Astrocyte (in vitro differentiated cells and primary cell): ENCODE measurements at regions not wholly inside any gene's neighbourhood (a gene's known extent, or its start where the extent isn't known, plus 50 kb on each side); places are given as distances from the start of the nearest gene placed in this dataset.

Source experiments
- DNase-seq: peaks from one replicate; pipeline ENCODE4 v3.0.0-alpha.2; 2010; ENCODE audit warnings: low read depth
- FAIRE-seq: peaks from 2 replicates; lab custom pipeline; 2011; peaks lifted over from hg19 to GRCh38; lab: Jason Lieb, UNC
- H2AFZ ChIP-seq: 2 replicates; pipeline ENCODE4 v1.6.0; 2012; ENCODE audit warnings: low read depth, low read length, inconsistent platforms
- H3K27ac ChIP-seq: 2 replicates; pipeline ENCODE4 v1.5.1; 2011; ENCODE audit warnings: low read depth, low read length, inconsistent platforms
- H3K27me3 ChIP-seq: 2 replicates; pipeline ENCODE4 v1.6.0; 2011; ENCODE audit warnings: low read length, inconsistent platforms; ENCODE audit not compliant: insufficient read depth
- H3K36me3 ChIP-seq: 2 replicates; pipeline ENCODE4 v1.5.1; 2011; ENCODE audit warnings: low read length, inconsistent platforms; ENCODE audit not compliant: insufficient read depth
- H3K4me1 ChIP-seq: 2 replicates; pipeline ENCODE4 v1.5.1; 2011; ENCODE audit warnings: low read length, inconsistent platforms; ENCODE audit not compliant: insufficient read depth
- H3K4me2 ChIP-seq: 2 replicates; pipeline ENCODE4 v1.6.0; 2012; ENCODE audit warnings: low read length, inconsistent platforms
- H3K4me3 ChIP-seq: 2 replicates; pipeline ENCODE4 v1.5.1; 2011; ENCODE audit warnings: low read depth, mild to moderate bottlenecking, low read length, inconsistent platforms; ENCODE audit not compliant: insufficient read depth
- H3K79me2 ChIP-seq: 2 replicates; pipeline ENCODE4 v1.6.0; 2012; ENCODE audit warnings: mild to moderate bottlenecking, low read length, inconsistent platforms; ENCODE audit not compliant: insufficient read depth
- H3K9ac ChIP-seq: 2 replicates; pipeline ENCODE4 v1.6.0; 2012; ENCODE audit warnings: mild to moderate bottlenecking, low read length, inconsistent platforms
- H3K9me3 ChIP-seq: 2 replicates; pipeline ENCODE4 v1.5.1; 2012; ENCODE audit warnings: low read depth, mild to moderate bottlenecking, low read length, inconsistent platforms; ENCODE audit not compliant: insufficient read depth
- H4K20me1 ChIP-seq: 2 replicates; pipeline ENCODE4 v1.6.0; 2012; ENCODE audit warnings: low read length, inconsistent platforms; ENCODE audit not compliant: insufficient read depth
- H3K27ac Mint-ChIP-seq: one replicate; pipeline ENCODE4 v1.8.0; 2021; ENCODE audit warnings: mild to moderate bottlenecking, mixed read lengths; ENCODE audit not compliant: unreplicated experiment
- H3K27me3 Mint-ChIP-seq: one replicate; pipeline ENCODE4 v1.8.0; 2021; ENCODE audit warnings: low read depth, mixed read lengths; ENCODE audit not compliant: unreplicated experiment
- H3K36me3 Mint-ChIP-seq: one replicate; pipeline ENCODE4 v1.8.0; 2021; ENCODE audit warnings: low read depth, mixed read lengths; ENCODE audit not compliant: unreplicated experiment
- H3K4me1 Mint-ChIP-seq: one replicate; pipeline ENCODE4 v1.8.0; 2021; ENCODE audit warnings: low read depth, mixed read lengths; ENCODE audit not compliant: unreplicated experiment
- H3K4me3 Mint-ChIP-seq: one replicate; pipeline ENCODE4 v1.8.0; 2021; ENCODE audit warnings: mild to moderate bottlenecking, moderate library complexity, mixed read lengths; ENCODE audit not compliant: unreplicated experiment
- H3K9me3 Mint-ChIP-seq: one replicate; pipeline ENCODE4 v1.8.0; 2021; ENCODE audit warnings: mild to moderate bottlenecking, mixed read lengths; ENCODE audit not compliant: unreplicated experiment
- EZH2 ChIP-seq: IDR thresholded peaks from 2 replicates; pipeline ENCODE4 v1.6.1; 2012; ENCODE audit warnings: mild to moderate bottlenecking, low read length, inconsistent platforms; ENCODE audit not compliant: insufficient read depth
- TF ChIP-seq, protein P1 (sequence below): IDR thresholded peaks from 2 replicates; pipeline ENCODE4 v1.5.1; 2011; ENCODE audit warnings: low read depth, mild to moderate bottlenecking, inconsistent platforms, low read length, moderate library complexity; ENCODE audit not compliant: insufficient read depth

GRCh38 chr3:193815246-193816027, 222.4 kb downstream of the OPA1 start:
- Mint-ChIP-seq H3K27me3 (peaks cover 87% of the 10 kb centered on the region), H3K27ac (no peak overlapping the region), H3K4me3 (no peak overlapping the region), H3K9me3 (peaks cover 6% of the 10 kb centered on the region), H3K4me1 (peaks cover 3% of the 10 kb centered on the region), H3K36me3 (peaks cover 2% of the 10 kb centered on the region)
- no peak overlapping the region for H3K4me3 ChIP-seq
- TF ChIP-seq EZH2: no peak
- TF ChIP-seq, protein P1, sequence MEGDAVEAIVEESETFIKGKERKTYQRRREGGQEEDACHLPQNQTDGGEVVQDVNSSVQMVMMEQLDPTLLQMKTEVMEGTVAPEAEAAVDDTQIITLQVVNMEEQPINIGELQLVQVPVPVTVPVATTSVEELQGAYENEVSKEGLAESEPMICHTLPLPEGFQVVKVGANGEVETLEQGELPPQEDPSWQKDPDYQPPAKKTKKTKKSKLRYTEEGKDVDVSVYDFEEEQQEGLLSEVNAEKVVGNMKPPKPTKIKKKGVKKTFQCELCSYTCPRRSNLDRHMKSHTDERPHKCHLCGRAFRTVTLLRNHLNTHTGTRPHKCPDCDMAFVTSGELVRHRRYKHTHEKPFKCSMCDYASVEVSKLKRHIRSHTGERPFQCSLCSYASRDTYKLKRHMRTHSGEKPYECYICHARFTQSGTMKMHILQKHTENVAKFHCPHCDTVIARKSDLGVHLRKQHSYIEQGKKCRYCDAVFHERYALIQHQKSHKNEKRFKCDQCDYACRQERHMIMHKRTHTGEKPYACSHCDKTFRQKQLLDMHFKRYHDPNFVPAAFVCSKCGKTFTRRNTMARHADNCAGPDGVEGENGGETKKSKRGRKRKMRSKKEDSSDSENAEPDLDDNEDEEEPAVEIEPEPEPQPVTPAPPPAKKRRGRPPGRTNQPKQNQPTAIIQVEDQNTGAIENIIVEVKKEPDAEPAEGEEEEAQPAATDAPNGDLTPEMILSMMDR: no peak
- no peak for DNase-seq
- H3K9me3 ChIP-seq: no peaks in the 10 kb centered on the region
- no peak overlapping the region for H2AFZ ChIP-seq
- H3K79me2 ChIP-seq: no peaks in the 10 kb centered on the region
- no peak overlapping the region for H3K27ac ChIP-seq
- no peak for FAIRE-seq
- H3K9ac ChIP-seq: no peak overlapping the region
- H3K4me1 ChIP-seq: no peaks in the 10 kb centered on the region
- no peak overlapping the region for H3K4me2 ChIP-seq
- H3K36me3 ChIP-seq: no peaks in the 10 kb centered on the region
- H4K20me1 ChIP-seq: no peaks in the 10 kb centered on the region
- peaks cover 60% of the 10 kb centered on the region for H3K27me3 ChIP-seq

DNA sequence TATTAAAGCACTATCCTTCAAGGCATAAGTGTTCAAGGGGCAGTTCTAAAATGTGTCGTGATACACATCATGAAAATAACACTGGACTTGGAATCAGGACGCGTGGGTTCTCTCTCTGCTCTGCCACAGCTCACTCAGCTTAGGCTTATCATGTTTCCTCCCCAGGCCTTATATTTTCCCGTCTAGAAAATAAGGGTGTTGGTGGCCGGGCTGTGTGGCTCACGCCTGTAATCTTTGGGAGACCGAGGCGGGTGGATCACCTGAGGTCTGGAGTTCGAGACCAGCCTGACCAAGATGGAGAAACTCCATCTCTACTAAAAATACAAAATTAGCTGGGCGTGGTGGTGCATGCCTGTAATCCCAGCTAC, 223.0 kb downstream of the OPA1 start:
- peaks cover 85% of the 10 kb centered on the region for H3K27me3 Mint-ChIP-seq
- DNase-seq (no peak), FAIRE-seq (no peak)
- H3K9ac ChIP-seq: no peak overlapping the region
- H3K9me3 ChIP-seq: no peaks in the 10 kb centered on the region
- no peaks in the 10 kb centered on the region for H3K79me2 ChIP-seq
- no peak overlapping the region for H3K27ac ChIP-seq
- H3K4me1 Mint-ChIP-seq: peaks cover 6% of the 10 kb centered on the region
- peaks cover 58% of the 10 kb centered on the region for H3K27me3 ChIP-seq
- no peaks in the 10 kb centered on the region for H4K20me1 ChIP-seq
- H3K4me3 ChIP-seq: no peak overlapping the region
- no peak overlapping the region for H3K4me3 Mint-ChIP-seq
- H3K4me1 ChIP-seq: no peaks in the 10 kb centered on the region
- no peak overlapping the region for H3K27ac Mint-ChIP-seq
- peaks cover 6% of the 10 kb centered on the region for H3K9me3 Mint-ChIP-seq
- TF ChIP-seq EZH2: no peak
- TF ChIP-seq, protein P1: no peak
- H3K4me2 ChIP-seq: no peak overlapping the region
- no peak overlapping the region for H2AFZ ChIP-seq
- H3K36me3 Mint-ChIP-seq: no peaks in the 10 kb centered on the region
- no peaks in the 10 kb centered on the region for H3K36me3 ChIP-seq

DNA sequence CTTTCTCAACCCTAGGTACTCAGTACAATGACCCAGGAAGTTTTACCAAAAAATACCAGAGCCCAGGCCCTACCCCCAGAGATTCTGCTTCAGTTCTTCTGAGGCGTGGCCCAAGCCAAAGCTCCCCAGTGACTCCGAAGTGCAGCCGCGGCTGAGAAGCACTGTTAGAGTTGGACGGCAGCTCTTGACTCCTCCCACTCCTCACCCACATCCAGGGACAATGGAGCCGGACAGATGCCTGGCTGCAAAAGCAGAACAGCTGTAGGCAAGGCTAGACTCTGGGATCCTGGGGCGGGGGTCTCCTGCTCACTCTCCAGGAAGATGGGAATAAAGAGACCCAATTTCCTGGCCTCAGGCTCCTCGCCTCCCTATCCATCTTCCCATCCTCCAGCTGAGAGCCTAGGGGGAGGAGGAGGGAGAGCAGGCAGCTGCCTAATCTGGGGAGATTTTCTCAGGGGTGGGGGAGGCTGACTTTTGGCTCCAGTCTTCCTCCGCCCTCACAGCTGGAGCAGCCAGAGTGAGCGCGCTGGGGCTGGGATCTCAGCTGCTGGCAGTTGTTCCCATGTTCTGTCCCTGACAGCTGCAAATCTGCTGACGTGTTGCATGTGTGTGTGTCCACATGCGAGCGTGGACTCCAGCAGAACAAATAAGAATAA, 223.8 kb downstream of the OPA1 start:
- no peak overlapping the region for H2AFZ ChIP-seq
- no peak for TF ChIP-seq EZH2
- TF ChIP-seq, protein P1: no peak
- H3K4me3 ChIP-seq: no peak overlapping the region
- Mint-ChIP-seq H3K27ac (no peak overlapping the region), H3K9me3 (peaks cover 6% of the 10 kb centered on the region), H3K36me3 (no peaks in the 10 kb centered on the region), H3K4me1 (peaks cover 11% of the 10 kb centered on the region), H3K27me3 (peaks cover 77% of the 10 kb centered on the region), H3K4me3 (no peak overlapping the region)
- H3K27me3 ChIP-seq: peaks cover 50% of the 10 kb centered on the region
- no peak overlapping the region for H3K9ac ChIP-seq
- H3K36me3 ChIP-seq: no peaks in the 10 kb centered on the region
- no peaks in the 10 kb centered on the region for H3K79me2 ChIP-seq
- peak overlapping the region; percentile 35 for H3K4me2 ChIP-seq
- peak; percentile 31 for DNase-seq
- no peak overlapping the region for H3K27ac ChIP-seq
- H3K9me3 ChIP-seq: no peaks in the 10 kb centered on the region
- no peaks in the 10 kb centered on the region for H3K4me1 ChIP-seq
- no peak for FAIRE-seq
- no peaks in the 10 kb centered on the region for H4K20me1 ChIP-seq
